ENCODE measurements at regions not wholly inside any gene's neighbourhood (a gene's known extent, or its start where the extent isn't known, plus 50 kb on each side); places are given as distances from the start of the nearest gene placed in this dataset.

- Histone ChIP-seq H2AFZ (ENCODE audit: low read depth) (no peak overlapping the region), H3K36me3 (ENCODE audit: insufficient read depth) (no peaks in the 10 kb centered on the region), H4K20me1 (ENCODE audit: insufficient read depth) (no peaks in the 10 kb centered on the region), H3K27me3 (ENCODE audit: insufficient read depth, low read depth) (no peaks in the 10 kb centered on the region), H3K4me3 (IDR thresholded peaks at IDR 0.05; ENCODE audit: insufficient read depth, low read depth, low read length) (no peak overlapping the region), H3K79me2 (ENCODE audit: insufficient read depth, low read depth) (no peaks in the 10 kb centered on the region), H3K9ac (no peak overlapping the region), H3K4me1 (ENCODE audit: low read depth, poor library complexity, severe bottlenecking) (no peaks in the 10 kb centered on the region), H3K4me2 (no peak overlapping the region), H3K27ac (no peak overlapping the region)
- TF ChIP-seq, protein P1, sequence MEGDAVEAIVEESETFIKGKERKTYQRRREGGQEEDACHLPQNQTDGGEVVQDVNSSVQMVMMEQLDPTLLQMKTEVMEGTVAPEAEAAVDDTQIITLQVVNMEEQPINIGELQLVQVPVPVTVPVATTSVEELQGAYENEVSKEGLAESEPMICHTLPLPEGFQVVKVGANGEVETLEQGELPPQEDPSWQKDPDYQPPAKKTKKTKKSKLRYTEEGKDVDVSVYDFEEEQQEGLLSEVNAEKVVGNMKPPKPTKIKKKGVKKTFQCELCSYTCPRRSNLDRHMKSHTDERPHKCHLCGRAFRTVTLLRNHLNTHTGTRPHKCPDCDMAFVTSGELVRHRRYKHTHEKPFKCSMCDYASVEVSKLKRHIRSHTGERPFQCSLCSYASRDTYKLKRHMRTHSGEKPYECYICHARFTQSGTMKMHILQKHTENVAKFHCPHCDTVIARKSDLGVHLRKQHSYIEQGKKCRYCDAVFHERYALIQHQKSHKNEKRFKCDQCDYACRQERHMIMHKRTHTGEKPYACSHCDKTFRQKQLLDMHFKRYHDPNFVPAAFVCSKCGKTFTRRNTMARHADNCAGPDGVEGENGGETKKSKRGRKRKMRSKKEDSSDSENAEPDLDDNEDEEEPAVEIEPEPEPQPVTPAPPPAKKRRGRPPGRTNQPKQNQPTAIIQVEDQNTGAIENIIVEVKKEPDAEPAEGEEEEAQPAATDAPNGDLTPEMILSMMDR (conservative IDR thresholded peaks at IDR 0.05; ENCODE audit: low read depth, low read length): no peak
Measured at GRCh38 chr14:85172290-85172689, 357.7 kb upstream of the FLRT2 start.

DNA sequence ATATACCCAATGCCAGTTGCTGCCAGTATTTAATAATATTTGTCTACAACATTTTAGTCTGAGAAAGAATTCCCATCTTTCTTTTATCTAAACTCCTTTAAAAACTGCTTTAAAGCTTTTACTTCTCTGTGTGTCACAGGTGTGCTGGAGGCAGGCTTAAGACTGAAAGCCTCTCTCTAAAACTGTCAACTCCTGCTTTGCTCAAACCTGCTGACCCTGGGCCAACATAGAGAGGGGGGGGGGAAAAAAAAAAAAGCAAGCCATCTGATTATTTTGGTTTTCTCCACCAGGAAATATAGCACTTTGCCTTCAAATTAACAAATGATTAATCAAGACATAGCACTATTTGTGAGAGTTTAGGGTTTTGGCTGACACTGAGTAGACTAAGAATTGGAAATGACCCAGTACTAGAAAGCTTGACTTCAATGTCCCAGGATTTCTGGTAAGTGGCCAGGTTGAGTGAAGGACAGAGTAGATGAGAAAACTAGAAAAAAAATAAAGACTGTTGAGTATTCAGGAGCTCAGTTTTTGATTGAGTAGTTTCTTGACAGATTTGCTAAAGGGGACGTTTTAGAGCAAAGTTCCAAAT is 357.0 kb upstream of the FLRT2 start:
- no peak overlapping the region for H3K9ac ChIP-seq
- H3K4me2 ChIP-seq: no peak overlapping the region
- no peaks in the 10 kb centered on the region for H3K79me2 ChIP-seq (ENCODE audit: insufficient read depth, low read depth)
- H3K4me3 ChIP-seq (IDR thresholded peaks at IDR 0.05; ENCODE audit: insufficient read depth, low read depth, low read length): no peak overlapping the region
- H3K27me3 ChIP-seq (ENCODE audit: insufficient read depth, low read depth): no peaks in the 10 kb centered on the region
- H3K36me3 ChIP-seq (ENCODE audit: insufficient read depth): no peaks in the 10 kb centered on the region
- no peaks in the 10 kb centered on the region for H3K4me1 ChIP-seq (ENCODE audit: low read depth, poor library complexity, severe bottlenecking)
- no peak overlapping the region for H3K27ac ChIP-seq
- H2AFZ ChIP-seq (ENCODE audit: low read depth): no peak overlapping the region
- TF ChIP-seq, protein P1 (conservative IDR thresholded peaks at IDR 0.05; ENCODE audit: low read depth, low read length): no peak
- no peaks in the 10 kb centered on the region for H4K20me1 ChIP-seq (ENCODE audit: insufficient read depth)

- H3K27me3 ChIP-seq (ENCODE audit: insufficient read depth, low read depth): no peaks in the 10 kb centered on the region
- no peak overlapping the region for H3K9ac ChIP-seq
- H3K4me3 ChIP-seq (IDR thresholded peaks at IDR 0.05; ENCODE audit: insufficient read depth, low read depth, low read length): no peak overlapping the region
- no peaks in the 10 kb centered on the region for H4K20me1 ChIP-seq (ENCODE audit: insufficient read depth)
- H3K79me2 ChIP-seq (ENCODE audit: insufficient read depth, low read depth): no peaks in the 10 kb centered on the region
- no peak overlapping the region for H2AFZ ChIP-seq (ENCODE audit: low read depth)
- H3K4me2 ChIP-seq: no peak overlapping the region
- no peaks in the 10 kb centered on the region for H3K36me3 ChIP-seq (ENCODE audit: insufficient read depth)
- no peak overlapping the region for H3K27ac ChIP-seq
- TF ChIP-seq, protein P1 (conservative IDR thresholded peaks at IDR 0.05; ENCODE audit: low read depth, low read length): no peak
- H3K4me1 ChIP-seq (ENCODE audit: low read depth, poor library complexity, severe bottlenecking): no peaks in the 10 kb centered on the region
Measured at GRCh38 chr14:85175556-85175955, 354.4 kb upstream of the FLRT2 start.

GRCh38 chr14:85178864-85179263 is 351.1 kb upstream of the FLRT2 start:
- H3K27me3 ChIP-seq (ENCODE audit: insufficient read depth, low read depth): no peaks in the 10 kb centered on the region
- no peak overlapping the region for H3K27ac ChIP-seq
- H2AFZ ChIP-seq (ENCODE audit: low read depth): no peak overlapping the region
- no peak overlapping the region for H3K9ac ChIP-seq
- no peak overlapping the region for H3K4me2 ChIP-seq
- no peaks in the 10 kb centered on the region for H3K4me1 ChIP-seq (ENCODE audit: low read depth, poor library complexity, severe bottlenecking)
- H3K79me2 ChIP-seq (ENCODE audit: insufficient read depth, low read depth): no peaks in the 10 kb centered on the region
- H3K36me3 ChIP-seq (ENCODE audit: insufficient read depth): no peaks in the 10 kb centered on the region
- H4K20me1 ChIP-seq (ENCODE audit: insufficient read depth): no peaks in the 10 kb centered on the region
- TF ChIP-seq, protein P1 (conservative IDR thresholded peaks at IDR 0.05; ENCODE audit: low read depth, low read length): no peak
- H3K4me3 ChIP-seq (IDR thresholded peaks at IDR 0.05; ENCODE audit: insufficient read depth, low read depth, low read length): no peak overlapping the region
